OCI-LY7 (cell line): ENCODE measurements at regions not wholly inside any gene's neighbourhood (a gene's known extent, or its start where the extent isn't known, plus 50 kb on each side); places are given as distances from the start of the nearest gene placed in this dataset.

Source experiments
- BruUV-seq: library from RNA; stranded (reverse); fragments of 400-500 nt; replicated peaks from 2 replicates; lab custom pipeline; 2021; lab: Mats Ljungman, UMichigan
- CTCF ChIA-PET: fragments of 300-600 bp; sonication (Branson Sonifier 250); formaldehyde crosslinking; loops from one replicate; lab custom pipeline; 2022; ENCODE audit warnings: antibody characterized with exemption; ENCODE audit not compliant: unreplicated experiment; lab: Charles Lee
- POLR2A ChIA-PET: fragments of 300-600 bp; sonication (Branson Sonifier 250); formaldehyde crosslinking; loops from one replicate; lab custom pipeline; 2022; ENCODE audit warnings: antibody characterized with exemption; lab: Charles Lee
- DNase-seq: peaks from one replicate; pipeline ENCODE4 v3.0.0-alpha.2; 2015; ENCODE audit warnings: low spot score
- H2AFZ ChIP-seq: fragments of 200-600 bp; sonication (generic), shearing (Covaris generic); 2 replicates; pipeline ENCODE4 v1.6.1; 2014; ENCODE audit warnings: mild to moderate bottlenecking, antibody characterized with exemption, low read length, moderate library complexity
- H3K27ac ChIP-seq: fragments of 200-600 bp; sonication (generic); 2 replicates; pipeline ENCODE4 v1.5.1; 2014; ENCODE audit warnings: mixed run types, low read depth, mild to moderate bottlenecking, moderate library complexity, low read length, inconsistent platforms; ENCODE audit not compliant: poor library complexity, severe bottlenecking
- H3K36me3 ChIP-seq: fragments of 200-600 bp; sonication (generic); 2 replicates; pipeline ENCODE4 v1.6.1; 2014; ENCODE audit warnings: mild to moderate bottlenecking, antibody characterized with exemption, low read length, moderate library complexity, mixed read lengths; ENCODE audit not compliant: insufficient read depth
- H3K4me1 ChIP-seq: fragments of 200-600 bp; sonication (generic); 2 replicates; pipeline ENCODE4 v1.5.1; 2014; ENCODE audit warnings: mild to moderate bottlenecking, low read length; ENCODE audit not compliant: insufficient read depth, poor library complexity, severe bottlenecking
- H3K4me2 ChIP-seq: fragments of 200-600 bp; sonication (generic); 2 replicates; pipeline ENCODE4 v1.6.1; 2014; ENCODE audit warnings: mild to moderate bottlenecking, low read length
- H3K4me3 ChIP-seq: fragments of 200-600 bp; sonication (generic); 2 replicates; pipeline ENCODE4 v1.5.1; 2014; ENCODE audit warnings: mild to moderate bottlenecking, low read depth, low read length; ENCODE audit not compliant: poor library complexity, severe bottlenecking
- H3K79me2 ChIP-seq: fragments of 200-600 bp; sonication (generic); 2 replicates; pipeline ENCODE4 v1.6.1; 2016; ENCODE audit warnings: low read depth, mild to moderate bottlenecking, low read length, moderate library complexity, mixed read lengths; ENCODE audit not compliant: insufficient read depth
- H3K9me2 ChIP-seq: fragments of 200-600 bp; sonication (generic); 2 replicates; pipeline ENCODE4 v1.6.1; 2016; ENCODE audit warnings: mild to moderate bottlenecking, low read length, mixed read lengths; ENCODE audit not compliant: insufficient read depth
- H3K9me3 ChIP-seq: fragments of 200-600 bp; sonication (generic); 2 replicates; pipeline ENCODE4 v1.6.1; 2014; ENCODE audit warnings: mild to moderate bottlenecking, mixed run types, low read length, mixed read lengths
- H4K20me1 ChIP-seq: fragments of 200-600 bp; sonication (generic); 2 replicates; pipeline ENCODE4 v1.6.1; 2014; ENCODE audit warnings: mild to moderate bottlenecking, antibody characterized with exemption, low read length, moderate library complexity, mixed read lengths; ENCODE audit not compliant: insufficient read depth
- CTCF ChIP-seq: fragments of 200-600 bp; sonication (generic); conservative IDR thresholded peaks from 2 replicates; pipeline ENCODE4 v1.5.1; 2014; ENCODE audit warnings: mild to moderate bottlenecking, antibody characterized with exemption, low read length, moderate library complexity, mixed read lengths
- EZH2phosphoT487 ChIP-seq: fragments of 200-600 bp; sonication (generic); IDR thresholded peaks from 2 replicates; pipeline ENCODE4 v1.6.1; 2018; ENCODE audit warnings: low read depth, borderline replicate concordance, mild to moderate bottlenecking, mixed run types, antibody characterized with exemption, low read length, moderate library complexity, mixed read lengths
- intact Hi-C: fragments of 100-400 bp; cut with micrococcal nuclease; formaldehyde crosslinking; loops from one replicate; pipeline ENCODE4 v1.10.0; 2022; ENCODE audit not compliant: unreplicated experiment

- no peak for DNase-seq
- BruUV-seq, result no TSS peak
- Histone ChIP-seq H3K4me2 (no peak overlapping the region), H2AFZ (no peak overlapping the region), H3K4me1 (no peaks in the 10 kb centered on the region), H3K9me2 (no peaks in the 10 kb centered on the region), H3K36me3 (no peaks in the 10 kb centered on the region), H3K9me3 (no peaks in the 10 kb centered on the region), H3K4me3 (no peak overlapping the region), H3K27ac (no peak overlapping the region), H4K20me1 (no peaks in the 10 kb centered on the region), H3K79me2 (no peaks in the 10 kb centered on the region)
- intact Hi-C loops, result loop anchor here (5.0 kb wide), 1 partner anchor 40 kb away; no protein-coding TSS in a partner anchor
- TF ChIP-seq CTCF, result no peak
- TF ChIP-seq EZH2phosphoT487, result no peak
- ChIA-PET CTCF (no interaction called here), POLR2A (no interaction called here)
Measured at GRCh38 chr16:52617591-52617990, 70.6 kb upstream of the TOX3 start.

GRCh38 chr16:52613508-52613907 is 66.6 kb upstream of the TOX3 start:
- H4K20me1 ChIP-seq, result no peaks in the 10 kb centered on the region
- H3K27ac ChIP-seq, result no peak overlapping the region
- no peak overlapping the region for H3K4me3 ChIP-seq
- intact Hi-C loops, result no loop called here
- TF ChIP-seq EZH2phosphoT487 (no peak), CTCF (no peak)
- CTCF ChIA-PET, result no interaction called here
- POLR2A ChIA-PET, result interaction anchor here (0.6 kb wide), 1 partner anchor 128 kb away, joined by 3 read pairs; no protein-coding TSS in a partner anchor
- no peaks in the 10 kb centered on the region for H3K36me3 ChIP-seq
- no peaks in the 10 kb centered on the region for H3K9me2 ChIP-seq
- H3K9me3 ChIP-seq, result no peaks in the 10 kb centered on the region
- DNase-seq, result peak; percentile 15
- H3K4me1 ChIP-seq, result no peaks in the 10 kb centered on the region
- no peak overlapping the region for H3K4me2 ChIP-seq
- no peak overlapping the region for H2AFZ ChIP-seq
- no peaks in the 10 kb centered on the region for H3K79me2 ChIP-seq
- BruUV-seq, result no TSS peak

- CTCF ChIA-PET, result no interaction called here
- no peak for DNase-seq
- Histone ChIP-seq H3K4me2 (no peak overlapping the region), H3K36me3 (no peaks in the 10 kb centered on the region), H3K79me2 (no peaks in the 10 kb centered on the region), H3K9me3 (no peaks in the 10 kb centered on the region), H3K9me2 (no peaks in the 10 kb centered on the region), H2AFZ (no peak overlapping the region), H3K4me1 (no peaks in the 10 kb centered on the region), H3K4me3 (no peak overlapping the region), H4K20me1 (no peaks in the 10 kb centered on the region), H3K27ac (no peak overlapping the region)
- intact Hi-C loops, result no loop called here
- POLR2A ChIA-PET, result interaction anchor here (0.5 kb wide), 1 partner anchor 97 kb away, joined by 4 read pairs; no protein-coding TSS in a partner anchor
- no TSS peak for BruUV-seq
- TF ChIP-seq CTCF (no peak), EZH2phosphoT487 (no peak)
Measured at GRCh38 chr16:52611817-52612673, 65.1 kb upstream of the TOX3 start.
